CD4-positive, alpha-beta T cell treated with Interferon gamma for 1 hour (primary cell): ENCODE measurements at regions not wholly inside any gene's neighbourhood (a gene's known extent, or its start where the extent isn't known, plus 50 kb on each side); places are given as distances from the start of the nearest gene placed in this dataset.

Source experiments
- DNase-seq: peaks from one replicate; pipeline ENCODE4 v3.0.0-alpha.2; 2020

GRCh38 chr11:123253223-123253622 lies 58.2 kb upstream of the CLMP start:
- DNase-seq, result no peak

- no peak for DNase-seq
Measured at GRCh38 chr11:123251657-123252344, 56.8 kb upstream of the CLMP start.

- DNase-seq, result no peak
Measured at GRCh38 chr11:123250892-123251656, 56.0 kb upstream of the CLMP start.

- no peak for DNase-seq
Measured at GRCh38 chr11:123249354-123249753, 54.3 kb upstream of the CLMP start.

- no peak for DNase-seq
Measured at GRCh38 chr11:123247813-123248379, 52.8 kb upstream of the CLMP start.

GRCh38 chr11:123247496-123247799 lies 52.4 kb upstream of the CLMP start:
- DNase-seq, result no peak

GRCh38 chr11:123246749-123247495 lies 51.9 kb upstream of the CLMP start:
- peak; percentile 68 for DNase-seq

- DNase-seq, result no peak
Measured at GRCh38 chr11:123245567-123245966, 50.5 kb upstream of the CLMP start.
